ENCODE measurements at regions not wholly inside any gene's neighbourhood (a gene's known extent, or its start where the extent isn't known, plus 50 kb on each side); places are given as distances from the start of the nearest gene placed in this dataset.

GRCh38 chr4:62271107-62271506 lies 1071.0 kb downstream of the ADGRL3 start:
- no peak for ATAC-seq
- H3K9me3 ChIP-seq: no peaks in the 10 kb centered on the region
- H3K4me1 ChIP-seq (ENCODE audit: low read depth): no peaks in the 10 kb centered on the region
- no peak for DNase-seq
- H3K36me3 ChIP-seq (ENCODE audit: low read depth): no peaks in the 10 kb centered on the region
- no peak overlapping the region for H3K4me3 ChIP-seq
- no peak for TF ChIP-seq CTCF (IDR thresholded peaks at IDR 0.05)
- intact Hi-C loops (cut with DNase I, micrococcal nuclease): no loop called here

GRCh38 chr4:62269918-62270317 lies 1069.8 kb downstream of the ADGRL3 start:
- Histone ChIP-seq H3K4me1 (ENCODE audit: low read depth) (no peaks in the 10 kb centered on the region), H3K9me3 (no peaks in the 10 kb centered on the region), H3K4me3 (no peak overlapping the region), H3K36me3 (ENCODE audit: low read depth) (no peaks in the 10 kb centered on the region)
- intact Hi-C loops (cut with DNase I, micrococcal nuclease): no loop called here
- DNase-seq (no peak), ATAC-seq (no peak)
- no peak for TF ChIP-seq CTCF (IDR thresholded peaks at IDR 0.05)

- no peaks in the 10 kb centered on the region for H3K9me3 ChIP-seq
Observed at GRCh38 chr4:62263454-62263853, 1063.3 kb downstream of the ADGRL3 start.

GRCh38 chr4:62262676-62263075 lies 1062.5 kb downstream of the ADGRL3 start:
- no peak for TF ChIP-seq CTCF (IDR thresholded peaks at IDR 0.05)
- ATAC-seq (no peak), DNase-seq (no peak)
- intact Hi-C loops (cut with DNase I, micrococcal nuclease): no loop called here
- Histone ChIP-seq H3K4me1 (ENCODE audit: low read depth) (no peaks in the 10 kb centered on the region), H3K36me3 (ENCODE audit: low read depth) (no peaks in the 10 kb centered on the region), H3K9me3 (no peaks in the 10 kb centered on the region), H3K4me3 (no peak overlapping the region)

More at GRCh38 chr4:62263454-62263853, 1063.3 kb downstream of the ADGRL3 start:
- intact Hi-C loops (cut with DNase I, micrococcal nuclease): no loop called here
- Histone ChIP-seq H3K4me3 (no peak overlapping the region), H3K4me1 (ENCODE audit: low read depth) (no peaks in the 10 kb centered on the region), H3K36me3 (ENCODE audit: low read depth) (no peaks in the 10 kb centered on the region)
- ATAC-seq (no peak), DNase-seq (no peak)
- TF ChIP-seq CTCF (IDR thresholded peaks at IDR 0.05): no peak

GRCh38 chr4:62260254-62260653 lies 1060.1 kb downstream of the ADGRL3 start:
- no peak for ATAC-seq
- Histone ChIP-seq H3K36me3 (ENCODE audit: low read depth) (no peaks in the 10 kb centered on the region), H3K9me3 (no peaks in the 10 kb centered on the region), H3K4me1 (ENCODE audit: low read depth) (no peaks in the 10 kb centered on the region), H3K4me3 (no peak overlapping the region)
- DNase-seq: no peak
- intact Hi-C loops (cut with DNase I, micrococcal nuclease): no loop called here
- TF ChIP-seq CTCF (IDR thresholded peaks at IDR 0.05): no peak

GRCh38 chr4:62256479-62256878 lies 1056.4 kb downstream of the ADGRL3 start:
- ATAC-seq: no peak
- no peak for TF ChIP-seq CTCF (IDR thresholded peaks at IDR 0.05)
- no peak overlapping the region for H3K4me3 ChIP-seq

More at GRCh38 chr4:62256479-62256878, 1056.4 kb downstream of the ADGRL3 start:
- Histone ChIP-seq H3K9me3 (no peaks in the 10 kb centered on the region), H3K36me3 (ENCODE audit: low read depth) (no peaks in the 10 kb centered on the region), H3K4me1 (ENCODE audit: low read depth) (no peaks in the 10 kb centered on the region)
- intact Hi-C loops (cut with DNase I, micrococcal nuclease): no loop called here
- no peak for DNase-seq
